Astrocyte (in vitro differentiated cells and primary cell): ENCODE measurements at regions not wholly inside any gene's neighbourhood (a gene's known extent, or its start where the extent isn't known, plus 50 kb on each side); places are given as distances from the start of the nearest gene placed in this dataset.
A peak's percentile ranks its signal among the peaks of the same experiment; 100 is the strongest.

Experiments used
- DNase-seq: peaks from one replicate; pipeline ENCODE4 v3.0.0-alpha.2; 2010; ENCODE audit warnings: low read depth
- FAIRE-seq: peaks from 2 replicates; lab custom pipeline; 2011; peaks lifted over from hg19 to GRCh38; lab: Jason Lieb, UNC
- H2AFZ ChIP-seq: 2 replicates; pipeline ENCODE4 v1.6.0; 2012; ENCODE audit warnings: low read depth, low read length, inconsistent platforms
- H3K27ac ChIP-seq: 2 replicates; pipeline ENCODE4 v1.5.1; 2011; ENCODE audit warnings: low read depth, low read length, inconsistent platforms
- H3K27me3 ChIP-seq: 2 replicates; pipeline ENCODE4 v1.6.0; 2011; ENCODE audit warnings: low read length, inconsistent platforms; ENCODE audit not compliant: insufficient read depth
- H3K36me3 ChIP-seq: 2 replicates; pipeline ENCODE4 v1.5.1; 2011; ENCODE audit warnings: low read length, inconsistent platforms; ENCODE audit not compliant: insufficient read depth
- H3K4me1 ChIP-seq: 2 replicates; pipeline ENCODE4 v1.5.1; 2011; ENCODE audit warnings: low read length, inconsistent platforms; ENCODE audit not compliant: insufficient read depth
- H3K4me2 ChIP-seq: 2 replicates; pipeline ENCODE4 v1.6.0; 2012; ENCODE audit warnings: low read length, inconsistent platforms
- H3K4me3 ChIP-seq: 2 replicates; pipeline ENCODE4 v1.5.1; 2011; ENCODE audit warnings: low read depth, mild to moderate bottlenecking, low read length, inconsistent platforms; ENCODE audit not compliant: insufficient read depth
- H3K79me2 ChIP-seq: 2 replicates; pipeline ENCODE4 v1.6.0; 2012; ENCODE audit warnings: mild to moderate bottlenecking, low read length, inconsistent platforms; ENCODE audit not compliant: insufficient read depth
- H3K9ac ChIP-seq: 2 replicates; pipeline ENCODE4 v1.6.0; 2012; ENCODE audit warnings: mild to moderate bottlenecking, low read length, inconsistent platforms
- H3K9me3 ChIP-seq: 2 replicates; pipeline ENCODE4 v1.5.1; 2012; ENCODE audit warnings: low read depth, mild to moderate bottlenecking, low read length, inconsistent platforms; ENCODE audit not compliant: insufficient read depth
- H4K20me1 ChIP-seq: 2 replicates; pipeline ENCODE4 v1.6.0; 2012; ENCODE audit warnings: low read length, inconsistent platforms; ENCODE audit not compliant: insufficient read depth
- H3K27ac Mint-ChIP-seq: one replicate; pipeline ENCODE4 v1.8.0; 2021; ENCODE audit warnings: mild to moderate bottlenecking, mixed read lengths; ENCODE audit not compliant: unreplicated experiment
- H3K27me3 Mint-ChIP-seq: one replicate; pipeline ENCODE4 v1.8.0; 2021; ENCODE audit warnings: low read depth, mixed read lengths; ENCODE audit not compliant: unreplicated experiment
- H3K36me3 Mint-ChIP-seq: one replicate; pipeline ENCODE4 v1.8.0; 2021; ENCODE audit warnings: low read depth, mixed read lengths; ENCODE audit not compliant: unreplicated experiment
- H3K4me1 Mint-ChIP-seq: one replicate; pipeline ENCODE4 v1.8.0; 2021; ENCODE audit warnings: low read depth, mixed read lengths; ENCODE audit not compliant: unreplicated experiment
- H3K4me3 Mint-ChIP-seq: one replicate; pipeline ENCODE4 v1.8.0; 2021; ENCODE audit warnings: mild to moderate bottlenecking, moderate library complexity, mixed read lengths; ENCODE audit not compliant: unreplicated experiment
- H3K9me3 Mint-ChIP-seq: one replicate; pipeline ENCODE4 v1.8.0; 2021; ENCODE audit warnings: mild to moderate bottlenecking, mixed read lengths; ENCODE audit not compliant: unreplicated experiment
- EZH2 ChIP-seq: IDR thresholded peaks from 2 replicates; pipeline ENCODE4 v1.6.1; 2012; ENCODE audit warnings: mild to moderate bottlenecking, low read length, inconsistent platforms; ENCODE audit not compliant: insufficient read depth
- TF ChIP-seq, protein P1 (sequence below): IDR thresholded peaks from 2 replicates; pipeline ENCODE4 v1.5.1; 2011; ENCODE audit warnings: low read depth, mild to moderate bottlenecking, inconsistent platforms, low read length, moderate library complexity; ENCODE audit not compliant: insufficient read depth

DNA sequence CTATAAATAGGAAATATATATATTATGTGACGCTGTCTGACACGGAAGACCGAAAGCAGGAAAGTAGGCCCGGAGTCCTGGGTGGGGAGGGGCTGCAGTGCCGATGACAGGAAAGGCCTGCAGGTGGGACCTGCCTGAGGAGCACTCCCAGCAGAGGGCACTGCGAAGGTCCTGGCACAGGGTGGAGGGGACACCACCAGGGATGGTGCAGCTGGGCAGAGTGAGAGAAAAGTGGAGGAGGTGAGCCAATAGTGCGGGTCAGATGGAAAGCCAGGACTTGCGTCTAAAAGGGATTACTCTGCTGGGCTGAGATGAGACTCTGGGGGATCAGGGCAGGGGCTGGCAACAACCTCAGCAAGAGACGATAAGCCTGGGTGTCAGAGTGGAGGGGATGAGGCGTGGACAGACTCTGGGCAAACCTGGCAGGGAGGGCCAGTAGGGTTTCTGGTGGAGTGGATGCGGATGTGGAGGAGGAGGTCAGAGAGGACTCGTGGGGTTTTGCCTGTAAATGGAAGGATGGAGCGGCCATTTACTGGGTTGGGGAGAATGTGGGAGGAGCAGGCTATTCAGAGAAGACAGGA, 118.2 kb upstream of the ZNF746 start:
- Mint-ChIP-seq H3K36me3 (peaks cover 33% of the 10 kb centered on the region), H3K4me3 (peak overlapping the region; percentile 12)

GRCh38 chr7:149610441-149611011, 112.9 kb upstream of the ZNF746 start:
- H3K4me3 ChIP-seq = no peak overlapping the region
- H3K36me3 Mint-ChIP-seq = peaks cover 42% of the 10 kb centered on the region
- H3K27ac Mint-ChIP-seq = no peak overlapping the region
- peaks cover 51% of the 10 kb centered on the region for H3K36me3 ChIP-seq
- H3K27me3 Mint-ChIP-seq = no peaks in the 10 kb centered on the region
- H3K9me3 Mint-ChIP-seq = no peaks in the 10 kb centered on the region
- H3K9ac ChIP-seq = no peak overlapping the region
- no peak overlapping the region for H3K4me3 Mint-ChIP-seq
- H2AFZ ChIP-seq = no peak overlapping the region
- H3K79me2 ChIP-seq = no peaks in the 10 kb centered on the region
- no peaks in the 10 kb centered on the region for H3K9me3 ChIP-seq
- peak; percentile 29 for DNase-seq
- H4K20me1 ChIP-seq = peaks cover 13% of the 10 kb centered on the region
- H3K27me3 ChIP-seq = no peaks in the 10 kb centered on the region
- no peaks in the 10 kb centered on the region for H3K4me1 ChIP-seq
- H3K4me1 Mint-ChIP-seq = no peaks in the 10 kb centered on the region
- H3K4me2 ChIP-seq = no peak overlapping the region
- FAIRE-seq = no peak
- TF ChIP-seq EZH2 = no peak
- TF ChIP-seq, protein P1, sequence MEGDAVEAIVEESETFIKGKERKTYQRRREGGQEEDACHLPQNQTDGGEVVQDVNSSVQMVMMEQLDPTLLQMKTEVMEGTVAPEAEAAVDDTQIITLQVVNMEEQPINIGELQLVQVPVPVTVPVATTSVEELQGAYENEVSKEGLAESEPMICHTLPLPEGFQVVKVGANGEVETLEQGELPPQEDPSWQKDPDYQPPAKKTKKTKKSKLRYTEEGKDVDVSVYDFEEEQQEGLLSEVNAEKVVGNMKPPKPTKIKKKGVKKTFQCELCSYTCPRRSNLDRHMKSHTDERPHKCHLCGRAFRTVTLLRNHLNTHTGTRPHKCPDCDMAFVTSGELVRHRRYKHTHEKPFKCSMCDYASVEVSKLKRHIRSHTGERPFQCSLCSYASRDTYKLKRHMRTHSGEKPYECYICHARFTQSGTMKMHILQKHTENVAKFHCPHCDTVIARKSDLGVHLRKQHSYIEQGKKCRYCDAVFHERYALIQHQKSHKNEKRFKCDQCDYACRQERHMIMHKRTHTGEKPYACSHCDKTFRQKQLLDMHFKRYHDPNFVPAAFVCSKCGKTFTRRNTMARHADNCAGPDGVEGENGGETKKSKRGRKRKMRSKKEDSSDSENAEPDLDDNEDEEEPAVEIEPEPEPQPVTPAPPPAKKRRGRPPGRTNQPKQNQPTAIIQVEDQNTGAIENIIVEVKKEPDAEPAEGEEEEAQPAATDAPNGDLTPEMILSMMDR = no peak
- no peak overlapping the region for H3K27ac ChIP-seq

More for the DNA sequence above, 118.2 kb upstream of the ZNF746 start:
- DNase-seq (no peak), FAIRE-seq (no peak)
- Mint-ChIP-seq H3K9me3 (no peaks in the 10 kb centered on the region), H3K27me3 (no peaks in the 10 kb centered on the region), H3K27ac (peak overlapping the region; percentile 21), H3K4me1 (no peaks in the 10 kb centered on the region)
- Histone ChIP-seq H3K79me2 (peaks cover 17% of the 10 kb centered on the region), H3K4me3 (no peak overlapping the region), H2AFZ (no peak overlapping the region), H3K9ac (no peak overlapping the region), H3K27me3 (no peaks in the 10 kb centered on the region), H3K27ac (no peak overlapping the region), H3K9me3 (no peaks in the 10 kb centered on the region), H3K4me1 (no peaks in the 10 kb centered on the region), H3K36me3 (peaks cover 39% of the 10 kb centered on the region), H4K20me1 (peaks cover 35% of the 10 kb centered on the region), H3K4me2 (no peak overlapping the region)
- TF ChIP-seq, protein P1 = no peak
- TF ChIP-seq EZH2 = no peak

GRCh38 chr7:149608168-149608567, 110.6 kb upstream of the ZNF746 start:
- FAIRE-seq = no peak
- peaks cover 15% of the 10 kb centered on the region for H4K20me1 ChIP-seq
- H3K27ac ChIP-seq = no peak overlapping the region
- H3K4me2 ChIP-seq = no peak overlapping the region
- H3K9ac ChIP-seq = no peak overlapping the region
- peaks cover 44% of the 10 kb centered on the region for H3K36me3 ChIP-seq
- Mint-ChIP-seq H3K36me3 (peaks cover 40% of the 10 kb centered on the region), H3K27ac (no peak overlapping the region), H3K9me3 (no peaks in the 10 kb centered on the region), H3K4me3 (no peak overlapping the region), H3K4me1 (peaks cover 2% of the 10 kb centered on the region), H3K27me3 (no peaks in the 10 kb centered on the region)
- no peaks in the 10 kb centered on the region for H3K9me3 ChIP-seq
- no peaks in the 10 kb centered on the region for H3K4me1 ChIP-seq
- H3K4me3 ChIP-seq = no peak overlapping the region
- no peaks in the 10 kb centered on the region for H3K27me3 ChIP-seq
- H3K79me2 ChIP-seq = no peaks in the 10 kb centered on the region
- no peak overlapping the region for H2AFZ ChIP-seq
- TF ChIP-seq, protein P1 = no peak
- TF ChIP-seq EZH2 = no peak
- DNase-seq = no peak
